ENCODE measurements at regions not wholly inside any gene's neighbourhood (a gene's known extent, or its start where the extent isn't known, plus 50 kb on each side); places are given as distances from the start of the nearest gene placed in this dataset.

- peak overlapping the region; percentile 83 for H3K4me2 ChIP-seq (ENCODE audit: low read depth, low read length)
These were observed 1037.2 kb downstream of the IGSF11 start for GRCh38 chr3:117997201-117998049.

GRCh38 chr3:117998071-117998470 is 1036.6 kb downstream of the IGSF11 start:
- no peaks in the 10 kb centered on the region for H3K27me3 ChIP-seq (replicated peaks; ENCODE audit: insufficient read depth, low read length)
- H3K79me2 ChIP-seq (ENCODE audit: low read length): no peaks in the 10 kb centered on the region
- no peak for DNase-seq
- H3K4me3 ChIP-seq (ENCODE audit: low read length): no peak overlapping the region
- no peak overlapping the region for H3K27ac ChIP-seq (ENCODE audit: low read length)
- H3K4me2 ChIP-seq (ENCODE audit: low read depth, low read length): no peak overlapping the region
- H3K9ac ChIP-seq (ENCODE audit: low read length): no peak overlapping the region
- H3K36me3 ChIP-seq (replicated peaks; ENCODE audit: insufficient read depth, low read length): no peaks in the 10 kb centered on the region
- H3F3A ChIP-seq (ENCODE audit: insufficient read depth, low read length): no peaks in the 10 kb centered on the region
- H3K9me2 ChIP-seq (replicated peaks; ENCODE audit: insufficient read depth, low read length): no peaks in the 10 kb centered on the region
- H3K4me1 ChIP-seq (ENCODE audit: low read length): no peaks in the 10 kb centered on the region
- no peaks in the 10 kb centered on the region for H3K9me3 ChIP-seq (replicated peaks; ENCODE audit: insufficient read depth, low read length)
- TF ChIP-seq EZH2phosphoT487 (IDR thresholded peaks at IDR 0.05; ENCODE audit: low read length): no peak
- H2AFZ ChIP-seq (ENCODE audit: low read length): no peak overlapping the region
- H4K20me1 ChIP-seq (ENCODE audit: insufficient read depth, low read length): no peaks in the 10 kb centered on the region

More at GRCh38 chr3:117997201-117998049, 1037.2 kb downstream of the IGSF11 start:
- H4K20me1 ChIP-seq (ENCODE audit: insufficient read depth, low read length): no peaks in the 10 kb centered on the region
- no peaks in the 10 kb centered on the region for H3K4me1 ChIP-seq (ENCODE audit: low read length)
- H3K27ac ChIP-seq (ENCODE audit: low read length): no peak overlapping the region
- TF ChIP-seq EZH2phosphoT487 (IDR thresholded peaks at IDR 0.05; ENCODE audit: low read length): no peak
- peak; percentile 91 for TF ChIP-seq CTCF (IDR thresholded peaks at IDR 0.05; ENCODE audit: low read length)
- no peaks in the 10 kb centered on the region for H3K79me2 ChIP-seq (ENCODE audit: low read length)
- DNase-seq: peak; percentile 77
- no peaks in the 10 kb centered on the region for H3F3A ChIP-seq (ENCODE audit: insufficient read depth, low read length)
- no peaks in the 10 kb centered on the region for H3K36me3 ChIP-seq (replicated peaks; ENCODE audit: insufficient read depth, low read length)
- H3K9me3 ChIP-seq (replicated peaks; ENCODE audit: insufficient read depth, low read length): no peaks in the 10 kb centered on the region
- H3K9ac ChIP-seq (ENCODE audit: low read length): peak overlapping the region; percentile 8; the same call in 1 of the 2 replicates
- H3K9me2 ChIP-seq (replicated peaks; ENCODE audit: insufficient read depth, low read length): no peaks in the 10 kb centered on the region
- no peaks in the 10 kb centered on the region for H3K27me3 ChIP-seq (replicated peaks; ENCODE audit: insufficient read depth, low read length)
- H3K4me3 ChIP-seq (ENCODE audit: low read length): peak overlapping the region; percentile 70
- peak overlapping the region; percentile 91 for H2AFZ ChIP-seq (ENCODE audit: low read length)

GRCh38 chr3:118000219-118000618 is 1034.4 kb downstream of the IGSF11 start:
- Histone ChIP-seq H3K9me2 (replicated peaks; ENCODE audit: insufficient read depth, low read length) (no peaks in the 10 kb centered on the region; the same call in 1 of the 2 replicates), H2AFZ (ENCODE audit: low read length) (no peak overlapping the region), H3F3A (ENCODE audit: insufficient read depth, low read length) (no peaks in the 10 kb centered on the region), H3K9me3 (replicated peaks; ENCODE audit: insufficient read depth, low read length) (no peaks in the 10 kb centered on the region), H3K4me1 (ENCODE audit: low read length) (no peaks in the 10 kb centered on the region), H3K36me3 (replicated peaks; ENCODE audit: insufficient read depth, low read length) (no peaks in the 10 kb centered on the region), H3K27ac (ENCODE audit: low read length) (no peak overlapping the region), H3K79me2 (ENCODE audit: low read length) (no peaks in the 10 kb centered on the region), H3K9ac (ENCODE audit: low read length) (no peak overlapping the region), H3K4me3 (ENCODE audit: low read length) (no peak overlapping the region), H3K27me3 (replicated peaks; ENCODE audit: insufficient read depth, low read length) (no peaks in the 10 kb centered on the region), H3K4me2 (ENCODE audit: low read depth, low read length) (no peak overlapping the region), H4K20me1 (ENCODE audit: insufficient read depth, low read length) (no peaks in the 10 kb centered on the region)
- no peak for DNase-seq
- TF ChIP-seq EZH2phosphoT487 (IDR thresholded peaks at IDR 0.05; ENCODE audit: low read length) (no peak), EZH2 (optimal IDR thresholded peaks at IDR 0.05; ENCODE audit: low read depth, low read length) (no peak), CTCF (IDR thresholded peaks at IDR 0.05; ENCODE audit: low read length) (no peak)

- Histone ChIP-seq H3K36me3 (replicated peaks; ENCODE audit: insufficient read depth, low read length) (no peaks in the 10 kb centered on the region), H3K79me2 (ENCODE audit: low read length) (no peaks in the 10 kb centered on the region), H2AFZ (ENCODE audit: low read length) (no peak overlapping the region), H3K9me2 (replicated peaks; ENCODE audit: insufficient read depth, low read length) (no peaks in the 10 kb centered on the region; the same call in 1 of the 2 replicates), H3F3A (ENCODE audit: insufficient read depth, low read length) (no peaks in the 10 kb centered on the region), H3K27me3 (replicated peaks; ENCODE audit: insufficient read depth, low read length) (no peaks in the 10 kb centered on the region), H3K9me3 (replicated peaks; ENCODE audit: insufficient read depth, low read length) (no peaks in the 10 kb centered on the region), H4K20me1 (ENCODE audit: insufficient read depth, low read length) (no peaks in the 10 kb centered on the region), H3K4me3 (ENCODE audit: low read length) (no peak overlapping the region), H3K4me1 (ENCODE audit: low read length) (no peaks in the 10 kb centered on the region), H3K4me2 (ENCODE audit: low read depth, low read length) (no peak overlapping the region), H3K27ac (ENCODE audit: low read length) (no peak overlapping the region), H3K9ac (ENCODE audit: low read length) (no peak overlapping the region)
- no peak for TF ChIP-seq EZH2 (optimal IDR thresholded peaks at IDR 0.05; ENCODE audit: low read depth, low read length)
- TF ChIP-seq EZH2phosphoT487 (IDR thresholded peaks at IDR 0.05; ENCODE audit: low read length): no peak
- no peak for TF ChIP-seq CTCF (IDR thresholded peaks at IDR 0.05; ENCODE audit: low read length)
- no peak for DNase-seq
These were observed 1033.3 kb downstream of the IGSF11 start for GRCh38 chr3:118001380-118001779.

All from MM.1S (cell line).